Stimulated activated CD8-positive, alpha-beta memory T cell treated with anti-CD3 and anti-CD28 coated beads, Interleukin-7, amount 100 ng/mL, for 4 hours (primary cell): ENCODE measurements at regions not wholly inside any gene's neighbourhood (a gene's known extent, or its start where the extent isn't known, plus 50 kb on each side); places are given as distances from the start of the nearest gene placed in this dataset.

Experiments
- DNase-seq, 2 donors: peaks; one replicate each; pipeline ENCODE4 v3.0.0-alpha.2; 2020; ENCODE audit warnings: low read depth in 2 of 2

DNA sequence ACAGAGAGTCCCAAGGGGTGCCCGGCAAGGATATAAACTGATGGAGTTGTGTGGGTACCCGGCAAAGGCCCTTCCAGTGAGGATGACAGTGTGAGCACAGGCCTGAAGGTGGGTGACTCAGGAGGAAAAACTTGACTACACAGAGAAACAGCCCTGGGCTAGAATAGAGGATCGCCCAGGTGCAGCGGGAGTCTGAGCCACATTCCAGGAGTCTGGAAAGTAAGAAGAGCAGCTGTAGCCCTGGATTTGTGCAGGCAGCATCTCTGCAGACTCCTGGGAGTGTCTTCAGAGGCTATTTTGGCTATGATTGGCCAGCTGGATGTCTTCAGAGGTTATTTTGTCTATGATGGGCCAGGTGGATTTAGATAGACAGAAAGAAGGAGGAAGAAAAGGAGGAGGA lies 367.6 kb upstream of the MKI67 start:
- DNase-seq: no peak

DNA sequence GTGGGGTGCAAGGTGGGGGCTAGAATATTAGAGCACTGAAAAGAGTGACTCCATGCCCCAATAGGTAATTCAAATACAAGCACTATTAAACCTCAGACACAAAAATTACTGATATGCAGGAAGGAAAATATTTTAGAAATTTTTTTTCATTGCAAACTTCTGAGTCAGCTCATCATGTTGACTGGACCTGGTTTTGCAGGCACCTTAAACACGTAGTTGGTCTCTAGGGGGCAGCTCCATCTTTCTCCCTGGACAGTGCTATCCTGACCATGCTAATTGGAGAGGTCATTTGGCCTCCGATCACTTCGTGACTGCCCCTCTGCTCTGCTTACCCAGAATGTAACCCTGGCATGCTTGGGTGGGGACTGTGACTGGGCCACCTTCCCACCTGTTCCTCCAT lies 368.4 kb upstream of the MKI67 start:
- DNase-seq: no peak

DNA sequence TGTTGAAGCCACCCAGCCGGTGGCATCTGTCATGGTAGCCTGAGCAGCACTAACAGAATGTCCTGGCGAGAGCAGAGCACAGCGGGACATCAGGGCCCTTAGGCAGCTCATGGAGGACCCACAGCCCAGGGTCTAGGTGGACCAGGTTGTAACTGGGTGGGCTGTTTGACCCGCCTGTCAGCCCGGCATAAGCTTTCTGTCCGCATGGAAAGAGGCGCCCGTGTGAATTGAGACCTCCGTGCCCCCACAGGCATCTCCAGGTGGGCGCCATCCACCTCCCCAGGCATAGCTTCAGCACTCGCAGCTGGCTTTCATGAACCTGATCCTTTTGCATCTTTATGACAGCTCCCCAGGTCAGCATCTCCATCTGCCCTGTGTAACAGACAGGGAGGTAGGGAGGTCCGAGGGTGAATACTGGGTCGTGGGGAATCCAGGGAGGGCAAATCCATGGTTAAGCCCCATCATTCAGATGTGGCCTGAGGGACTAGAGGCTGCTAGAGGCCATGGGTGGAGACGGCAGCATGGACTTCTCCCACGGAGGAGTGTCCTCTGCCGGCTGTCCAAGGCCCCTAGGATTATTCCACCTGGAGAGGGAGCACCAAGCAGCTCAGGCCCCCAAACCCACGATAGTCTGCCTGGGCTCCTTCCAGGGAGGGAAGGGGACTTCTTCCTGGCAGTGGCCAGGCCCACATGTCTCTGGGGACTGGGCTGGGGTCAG lies 371.6 kb upstream of the MKI67 start:
- no peak for DNase-seq

DNA sequence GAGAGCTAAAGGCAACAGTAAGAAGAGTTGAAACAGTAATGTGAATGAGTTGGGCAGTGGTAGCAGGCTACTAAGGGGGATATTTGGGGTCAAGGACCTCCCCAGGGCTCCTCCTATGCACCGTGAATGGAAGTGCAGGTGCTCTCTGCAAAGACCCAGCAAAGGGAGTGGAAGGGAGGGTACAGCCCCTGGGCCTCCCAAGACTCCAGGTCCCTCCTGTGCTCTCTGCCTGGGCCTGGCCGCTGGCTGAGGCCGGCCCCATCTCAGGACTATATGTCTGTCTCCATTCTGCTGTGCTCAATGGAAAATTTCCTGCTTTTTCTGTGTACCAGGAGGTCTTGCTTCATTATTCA lies 372.1 kb upstream of the MKI67 start:
- no peak for DNase-seq

DNA sequence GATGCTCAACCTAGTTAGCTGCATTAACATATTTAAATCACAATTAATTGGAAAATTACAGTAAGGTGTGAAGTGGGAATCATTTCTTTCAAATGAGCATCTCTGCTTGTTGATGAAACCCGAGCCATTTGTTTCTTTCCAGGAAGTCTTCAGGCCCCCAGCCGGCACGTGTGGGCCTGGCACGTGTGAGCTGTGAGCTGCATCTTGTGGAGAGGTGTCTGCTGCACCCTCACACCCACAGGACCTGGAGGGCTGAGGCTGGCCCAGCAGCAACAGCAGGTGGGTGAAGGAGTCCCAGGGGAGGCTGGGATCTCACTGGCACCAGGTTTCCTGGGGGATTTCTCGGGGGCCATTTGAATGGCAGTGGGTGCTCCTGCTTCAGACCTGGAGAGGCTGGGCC lies 372.5 kb upstream of the MKI67 start:
- DNase-seq: no peak

DNA sequence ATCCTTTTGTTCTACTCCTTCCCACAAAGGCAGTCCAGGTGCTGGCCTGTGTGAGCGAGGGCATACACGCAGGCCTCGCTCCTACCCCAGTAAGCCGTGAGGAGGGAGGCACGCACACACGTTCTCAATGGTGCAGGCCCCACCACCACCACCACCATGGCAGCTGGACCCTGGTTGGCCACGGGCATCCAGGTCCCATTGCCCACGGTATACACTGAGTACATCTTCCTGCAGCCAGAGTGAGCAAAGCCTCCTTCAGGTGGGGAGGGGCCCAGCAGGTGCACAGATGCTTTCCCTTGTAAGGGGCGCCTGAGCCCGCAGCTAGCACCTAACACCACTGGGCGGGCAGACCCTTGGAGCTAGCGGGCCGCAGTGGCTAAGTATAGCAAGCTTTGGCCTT lies 373.3 kb upstream of the MKI67 start:
- DNase-seq: no peak

DNA sequence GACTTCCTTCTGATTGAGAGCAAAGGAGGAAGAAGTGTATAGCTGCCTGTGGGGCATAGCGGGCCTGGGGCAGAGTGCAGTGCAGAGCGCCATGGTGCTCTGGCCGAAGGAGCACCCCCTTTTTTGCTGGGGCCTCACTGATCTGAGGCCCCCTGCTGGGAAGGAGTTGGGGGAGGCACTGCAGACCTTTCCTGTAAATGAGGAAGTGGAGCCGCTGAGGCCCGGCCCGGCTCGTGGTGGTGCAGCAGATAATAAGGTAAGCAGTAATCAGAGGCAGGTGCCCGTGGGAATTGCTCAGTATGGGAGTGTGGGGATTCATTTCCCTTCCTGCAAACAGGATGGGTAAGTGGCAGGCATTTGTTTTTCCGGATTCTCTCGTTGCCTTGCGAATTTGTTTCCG lies 373.7 kb upstream of the MKI67 start:
- DNase-seq: no peak

DNA sequence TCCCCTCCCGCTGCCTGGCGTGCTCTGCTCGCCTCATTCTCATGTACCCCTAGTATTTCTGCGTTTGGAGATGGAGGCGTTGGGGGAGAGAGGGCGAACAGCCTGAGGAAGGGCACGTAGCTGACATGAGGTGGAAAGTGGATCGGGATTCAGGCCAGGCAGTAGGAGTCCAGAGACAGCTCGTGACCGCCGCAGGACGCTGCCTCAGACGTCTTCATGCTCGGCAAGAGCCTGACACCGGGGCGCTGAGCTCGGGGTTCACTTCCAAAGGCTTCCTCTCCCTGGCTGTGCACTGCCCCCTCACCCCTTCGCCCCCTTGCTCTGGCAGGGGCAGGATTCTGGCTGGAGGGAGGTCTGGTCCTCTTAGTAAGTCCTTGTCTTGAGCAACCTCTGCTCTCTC lies 374.4 kb upstream of the MKI67 start:
- no peak for DNase-seq

DNA sequence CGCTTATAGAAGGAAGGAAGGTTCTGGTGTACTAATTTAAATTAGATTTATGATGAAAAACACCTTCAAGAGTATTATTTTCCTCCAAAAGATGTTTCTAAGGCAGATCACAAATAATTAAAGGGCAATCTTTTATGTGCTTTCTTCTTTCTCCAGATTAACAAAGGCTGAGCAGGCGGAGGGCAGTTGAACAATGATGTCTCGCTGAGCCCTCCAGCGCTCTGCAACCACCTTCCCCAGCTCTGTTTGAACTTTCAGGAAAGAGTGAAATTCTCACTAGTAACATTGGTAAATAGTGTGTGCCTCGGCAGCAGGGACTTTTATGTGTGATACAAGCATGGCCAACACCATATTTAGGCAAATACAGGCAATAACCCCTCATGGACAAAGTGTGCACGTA lies 379.1 kb upstream of the MKI67 start:
- no peak for DNase-seq

DNA sequence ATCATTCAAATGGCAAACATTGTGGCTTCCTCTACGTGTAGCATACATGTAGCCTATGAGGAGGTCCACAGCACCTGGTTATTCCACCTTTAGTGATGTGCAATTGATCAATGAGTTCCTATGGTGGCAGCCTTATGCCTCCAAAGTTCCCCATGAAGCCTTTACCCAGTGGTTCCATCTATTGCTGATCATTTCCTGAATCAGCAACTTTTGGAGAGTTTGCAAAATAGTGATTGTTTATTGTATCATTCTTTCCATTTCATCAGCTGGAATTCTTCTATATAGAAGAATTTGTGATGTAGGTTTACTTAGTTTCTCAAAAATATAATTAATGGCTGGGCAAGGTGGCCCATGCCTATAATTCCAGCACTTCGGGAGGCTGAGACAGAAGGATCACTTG lies 380.2 kb upstream of the MKI67 start:
- no peak for DNase-seq

DNA sequence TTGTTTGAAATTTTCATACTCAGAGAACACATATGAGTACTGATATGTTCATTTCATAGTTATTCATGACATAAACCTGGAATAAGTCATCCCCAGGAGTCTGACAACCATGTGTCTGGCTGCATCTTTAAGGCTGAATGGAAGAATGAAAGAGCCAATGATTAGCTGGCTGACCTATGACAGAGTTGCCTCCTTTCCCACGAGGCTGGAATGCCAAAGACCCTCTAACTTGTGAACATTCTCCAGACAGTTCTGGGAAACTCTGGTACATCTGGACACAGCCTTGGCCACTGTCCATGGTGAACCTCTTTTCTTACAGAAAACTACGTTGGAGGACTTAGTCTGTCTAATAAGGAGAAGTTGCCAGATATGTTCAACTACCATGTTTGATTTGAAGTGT lies 380.8 kb upstream of the MKI67 start:
- DNase-seq: no peak

DNA sequence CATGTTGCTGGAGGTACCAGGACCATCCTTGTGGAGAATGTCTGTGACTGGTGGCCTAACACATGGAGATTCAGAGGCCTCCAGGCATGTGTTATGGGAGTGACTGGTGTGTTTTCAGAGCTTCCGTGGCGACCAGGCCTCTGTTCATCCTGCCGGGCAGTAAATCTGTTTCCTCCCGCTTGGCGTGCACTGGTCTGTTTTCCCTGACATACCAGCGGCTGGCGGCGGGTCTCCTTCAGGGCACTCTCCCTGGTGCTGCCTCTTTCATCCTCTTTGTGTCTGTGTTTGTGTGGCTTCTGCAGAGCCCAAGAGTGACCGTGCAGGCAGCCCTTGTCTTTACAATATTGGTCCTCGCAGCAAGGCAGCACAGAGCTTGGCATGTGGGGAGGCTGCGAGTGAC lies 385.1 kb upstream of the MKI67 start:
- no peak for DNase-seq

DNA sequence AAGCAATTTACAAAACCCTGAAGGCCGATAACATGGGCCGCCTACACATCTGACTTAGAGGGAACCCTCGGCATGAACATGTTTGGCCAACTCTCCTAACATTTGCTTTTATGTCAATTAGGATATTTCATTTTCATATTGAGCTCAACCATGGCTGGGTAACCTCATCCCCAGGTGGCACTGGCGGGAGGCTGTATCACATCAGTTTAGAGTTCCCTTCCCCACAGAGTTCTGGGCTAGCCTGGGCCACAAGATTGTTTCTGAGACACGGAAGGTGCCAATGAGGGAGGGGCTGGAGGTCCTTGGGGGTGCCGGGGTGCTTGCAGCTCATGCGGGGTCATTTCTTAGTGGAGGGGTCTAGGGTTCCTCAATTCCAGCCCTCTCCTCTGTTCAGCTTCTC lies 386.5 kb upstream of the MKI67 start:
- DNase-seq: no peak

DNA sequence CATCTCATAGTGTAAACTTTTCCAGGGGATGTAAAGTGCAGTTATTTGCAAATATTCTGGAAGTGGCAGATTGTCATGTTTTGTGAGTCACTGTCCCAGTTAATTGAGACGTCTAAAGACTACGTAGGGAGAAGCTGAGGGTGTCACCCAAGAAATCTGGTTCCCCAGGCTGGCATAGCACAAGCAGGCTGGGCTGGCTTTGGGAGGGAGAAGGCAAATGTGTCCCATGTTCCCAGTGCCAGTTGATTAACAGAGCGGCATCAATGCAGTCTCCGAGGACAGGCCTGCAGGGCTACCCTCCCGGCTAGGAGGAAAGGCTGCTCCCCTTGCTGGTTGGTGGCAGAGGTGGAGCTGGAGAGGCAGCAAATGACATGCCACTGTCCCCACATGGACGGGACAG lies 388.3 kb upstream of the MKI67 start:
- no peak for DNase-seq

DNA sequence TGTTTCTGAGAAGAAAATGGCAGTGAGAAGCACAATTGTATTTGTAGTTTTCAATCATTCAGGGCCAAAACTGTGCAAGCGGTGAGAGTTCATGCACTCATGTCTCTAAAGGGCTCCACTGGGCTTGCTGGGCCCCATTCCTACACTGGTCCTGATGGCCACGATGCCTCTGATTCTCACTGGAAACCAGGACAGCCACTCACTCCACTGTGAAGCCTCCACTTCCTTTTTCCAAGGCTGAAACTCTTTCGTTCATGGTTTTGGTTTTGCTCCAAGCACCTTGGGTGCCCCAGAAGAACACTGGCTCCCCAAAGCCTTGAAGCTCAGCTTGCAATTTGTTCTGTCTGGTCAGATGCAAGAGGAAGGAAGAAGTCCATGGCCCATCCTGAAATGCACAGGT lies 390.0 kb upstream of the MKI67 start:
- no peak for DNase-seq

DNA sequence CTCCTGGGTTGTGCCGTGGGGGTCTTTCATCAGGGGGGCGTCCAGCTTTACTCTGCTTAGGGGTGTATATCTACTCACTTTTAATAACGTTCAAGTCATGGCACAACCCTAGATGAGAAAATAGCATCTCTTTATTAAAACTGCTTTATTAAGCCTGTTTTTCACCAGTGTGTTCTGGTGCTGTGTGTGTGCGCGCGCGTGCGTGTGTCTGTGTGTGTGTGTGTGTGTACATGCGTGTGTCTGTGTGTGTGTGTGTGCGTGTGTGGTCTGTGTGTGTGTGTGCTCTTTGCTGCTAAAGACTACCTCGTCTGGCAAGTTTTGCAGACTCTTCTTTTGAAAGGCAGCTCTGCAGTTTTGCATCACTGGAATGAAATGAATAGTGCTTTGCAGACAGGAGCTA lies 390.9 kb upstream of the MKI67 start:
- DNase-seq: no peak

DNA sequence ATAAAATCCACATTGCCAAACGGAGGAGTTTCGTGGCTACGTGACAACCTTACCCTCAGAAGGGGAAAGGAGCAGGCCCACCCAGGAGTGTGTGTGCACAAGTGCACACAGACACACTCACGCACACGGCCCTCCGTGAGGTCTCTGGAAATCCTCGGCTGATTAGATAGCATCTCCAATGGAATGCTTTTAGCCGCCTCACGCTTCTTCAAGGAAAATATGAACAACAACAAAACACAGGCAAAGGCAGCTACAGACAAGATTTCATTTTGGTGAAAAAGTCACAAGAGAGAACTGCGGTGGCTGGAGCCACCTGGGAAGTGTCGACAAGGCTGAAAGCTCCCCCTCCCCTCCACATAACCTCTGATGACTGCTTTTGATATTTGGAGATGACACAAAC lies 391.8 kb upstream of the MKI67 start:
- DNase-seq: no peak

DNA sequence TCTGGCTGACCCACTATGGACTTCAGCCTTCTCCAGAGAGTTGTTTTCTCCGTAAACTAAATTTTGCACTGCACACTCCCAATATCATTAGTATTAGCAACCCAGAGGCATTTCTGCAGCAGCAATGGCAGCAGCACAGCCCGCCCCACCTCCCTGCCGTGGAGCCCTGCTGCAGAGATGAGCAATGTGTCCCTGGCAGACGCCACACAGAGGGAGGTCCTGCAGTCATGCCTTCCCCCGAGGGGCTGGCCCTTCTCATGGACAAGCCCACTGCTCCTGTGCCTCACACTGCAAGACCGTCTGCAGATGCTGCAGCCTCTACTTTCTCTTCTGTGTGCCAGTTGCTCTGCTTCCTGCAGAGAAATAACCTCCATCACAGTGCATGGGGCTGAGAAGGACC lies 393.4 kb upstream of the MKI67 start:
- no peak for DNase-seq

DNA sequence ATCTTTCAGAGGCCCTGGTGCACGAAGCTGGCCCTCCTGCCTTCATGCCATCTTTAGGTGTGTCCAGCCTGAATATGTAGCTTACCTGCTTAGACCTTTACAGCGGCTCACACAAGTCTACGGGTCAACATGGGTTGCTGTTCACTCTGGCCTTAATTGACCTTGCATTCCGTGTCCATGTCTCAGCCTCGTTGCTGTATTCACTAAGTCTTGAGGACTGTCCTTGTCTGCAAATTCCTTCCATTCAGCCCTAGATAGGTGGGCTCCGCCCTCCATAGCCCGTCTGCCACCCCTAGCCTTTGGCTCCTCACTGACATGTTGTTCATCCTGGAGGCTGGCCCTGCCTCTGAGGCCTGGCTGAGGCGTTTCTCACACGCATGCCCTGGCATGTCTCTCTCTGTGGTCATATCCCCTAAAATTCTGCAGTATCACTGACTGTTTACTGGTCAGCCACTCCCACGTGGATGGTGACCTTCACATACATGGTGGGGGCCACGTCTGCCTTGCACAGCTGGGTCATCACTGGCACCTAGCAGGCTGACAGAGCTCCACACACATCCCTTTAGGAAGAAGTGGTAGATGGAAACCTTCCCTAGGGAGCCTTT lies 394.1 kb upstream of the MKI67 start:
- DNase-seq: no peak

DNA sequence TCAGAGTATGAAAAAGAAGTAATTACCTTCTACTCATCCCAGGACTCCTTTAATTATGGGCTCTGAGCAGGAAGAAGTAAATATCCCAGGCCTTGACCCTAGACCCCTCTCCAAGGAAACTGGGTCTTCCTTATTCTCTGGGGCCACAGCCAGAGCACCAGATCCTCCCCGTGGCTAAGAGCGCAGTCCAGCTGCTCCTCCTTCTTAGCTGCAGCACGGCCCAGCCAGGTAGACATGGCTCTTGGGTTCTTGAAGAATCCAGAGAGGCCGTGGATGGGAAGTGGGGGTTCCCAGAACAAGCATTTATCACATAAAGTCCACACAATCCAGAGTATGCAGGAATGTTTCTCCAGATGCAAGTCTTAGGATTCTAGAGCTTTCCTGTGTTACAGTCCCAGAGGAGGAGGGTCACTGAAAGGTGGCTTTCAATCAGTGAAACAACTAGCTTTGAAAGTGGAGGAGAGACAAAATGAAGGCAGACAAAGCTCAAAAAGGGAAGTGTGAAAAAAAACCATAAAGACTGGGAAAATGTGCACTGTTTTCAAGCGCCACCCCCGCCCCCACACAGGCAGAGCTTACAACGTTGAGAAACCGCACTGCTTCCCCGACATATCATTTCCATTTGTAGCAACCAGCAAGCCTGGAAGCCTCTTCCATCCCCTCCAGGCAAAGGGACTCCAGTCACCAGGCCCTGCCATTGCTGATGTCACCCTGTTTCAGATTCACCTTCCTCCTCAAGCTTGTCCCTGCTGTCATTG lies 396.5 kb upstream of the MKI67 start:
- DNase-seq: no peak

DNA sequence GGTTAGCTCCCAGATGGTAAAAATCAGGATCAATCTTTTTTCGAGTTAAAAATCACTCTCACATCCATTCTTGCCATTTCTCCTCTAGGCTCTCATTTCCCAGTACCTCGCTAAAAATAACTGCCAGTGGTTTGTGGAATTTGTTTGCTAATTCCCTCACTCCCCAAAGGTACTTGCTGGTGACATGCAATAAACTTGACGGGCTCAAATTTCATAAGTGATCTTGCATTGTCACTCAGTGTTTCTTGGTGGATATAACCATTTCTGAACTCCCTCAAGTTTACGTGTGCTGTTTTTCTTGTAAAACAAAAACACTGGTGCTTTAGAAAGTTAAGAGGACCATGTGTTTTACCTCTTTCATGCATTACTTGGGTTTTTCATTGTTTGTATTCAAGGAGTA lies 399.2 kb upstream of the MKI67 start:
- no peak for DNase-seq

DNA sequence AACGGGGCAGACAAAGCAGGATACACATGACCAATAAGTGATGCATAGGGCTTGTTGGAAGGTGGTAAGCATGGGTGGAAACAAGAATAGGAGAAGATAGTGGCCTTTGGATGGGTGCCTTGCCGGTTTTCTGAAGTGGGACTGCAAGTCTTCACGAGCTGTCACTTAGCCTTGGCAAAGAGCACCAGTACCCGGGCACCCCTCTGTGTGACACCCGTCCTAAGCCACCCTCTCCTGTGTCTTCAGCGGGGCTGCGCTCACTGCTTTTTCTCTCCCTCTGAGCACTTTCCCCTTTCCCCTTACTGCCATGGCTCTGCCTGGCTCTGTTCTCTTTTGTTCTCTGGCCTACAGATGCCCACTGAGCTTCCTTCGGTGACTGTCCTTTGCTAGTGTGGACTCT lies 399.7 kb upstream of the MKI67 start:
- DNase-seq: no peak

DNA sequence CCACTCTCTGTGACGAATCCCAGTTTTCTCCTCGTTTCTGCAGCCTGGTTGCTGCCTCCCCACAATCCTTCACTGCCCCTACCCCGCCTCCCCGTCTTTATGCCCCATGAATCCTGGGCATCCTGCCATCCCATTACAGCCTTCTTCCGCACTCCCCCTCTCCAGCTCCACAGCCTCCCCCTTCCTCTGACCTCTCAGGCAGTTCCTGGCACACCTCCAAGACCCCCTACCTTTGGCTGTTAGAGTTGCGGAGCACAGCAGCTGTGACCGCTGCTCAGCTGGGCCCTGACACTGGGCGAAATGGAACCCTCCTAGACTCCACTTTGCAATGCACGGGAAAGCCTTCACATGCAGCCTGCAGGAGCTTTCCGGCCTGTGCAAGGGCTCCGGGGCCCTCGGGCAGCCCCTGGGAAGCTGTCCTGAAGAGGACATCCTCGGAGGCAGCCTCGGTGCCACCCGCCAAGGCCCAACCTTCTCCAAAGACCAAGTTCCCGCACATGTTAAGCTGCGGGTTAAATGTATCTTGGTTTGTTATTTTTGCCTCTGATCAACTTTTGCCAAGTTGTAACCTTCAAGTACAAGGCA lies 400.7 kb upstream of the MKI67 start:
- no peak for DNase-seq
